Ascending aorta (tissue), 2 donors: ENCODE measurements at regions not wholly inside any gene's neighbourhood (a gene's known extent, or its start where the extent isn't known, plus 50 kb on each side); places are given as distances from the start of the nearest gene placed in this dataset.

Experiments used
- DNase-seq, 2 donors: peaks; one replicate each; pipeline ENCODE4 v3.0.0-alpha.2; 2019; ENCODE audit warnings: low spot score in 2 of 2
- H3K27ac ChIP-seq, 2 donors: fragments of 200-600 bp; sonication (generic); one replicate each; pipeline ENCODE4 v1.5.1; 2016 to 2017; ENCODE audit warnings: mild to moderate bottlenecking in 1 of 2
- H3K27me3 ChIP-seq: fragments of 200-600 bp; sonication (generic); one replicate; pipeline ENCODE4 v1.5.1; 2017
- H3K36me3 ChIP-seq, 2 donors: fragments of 200-600 bp; sonication (generic); one replicate each; pipeline ENCODE4 v1.5.1; 2016
- H3K4me1 ChIP-seq, 2 donors: fragments of 200-600 bp; sonication (generic); one replicate each; pipeline ENCODE4 v1.5.1; 2016 to 2017; ENCODE audit warnings: mild to moderate bottlenecking in 1 of 2
- H3K4me3 ChIP-seq, 2 donors: fragments of 200-600 bp; sonication (generic); one replicate each; pipeline ENCODE4 v1.5.1; 2016 to 2017; ENCODE audit warnings: mild to moderate bottlenecking in 1 of 2
- H3K9me3 ChIP-seq, 2 donors: fragments of 200-600 bp; sonication (generic); one replicate each; pipeline ENCODE4 v1.5.1; 2016
- intact Hi-C: fragments of 100-400 bp; cut with DNase I; formaldehyde crosslinking; loops from one replicate; pipeline ENCODE4 v1.15.1; 2023
- TF ChIP-seq, protein P1 (sequence below), 3 experiments: fragments of 200-600 bp in 2 of 3; fragments of 450-650 bp in 1 of 3; sonication (generic) in 2 of 3; IDR thresholded peaks; one replicate each; pipeline ENCODE4 v1.5.1; 2016 to 2019; ENCODE audit warnings: antibody characterized with exemption in 3 of 3, mild to moderate bottlenecking in 1 of 3, moderate library complexity in 1 of 3

- TF ChIP-seq, protein P1, sequence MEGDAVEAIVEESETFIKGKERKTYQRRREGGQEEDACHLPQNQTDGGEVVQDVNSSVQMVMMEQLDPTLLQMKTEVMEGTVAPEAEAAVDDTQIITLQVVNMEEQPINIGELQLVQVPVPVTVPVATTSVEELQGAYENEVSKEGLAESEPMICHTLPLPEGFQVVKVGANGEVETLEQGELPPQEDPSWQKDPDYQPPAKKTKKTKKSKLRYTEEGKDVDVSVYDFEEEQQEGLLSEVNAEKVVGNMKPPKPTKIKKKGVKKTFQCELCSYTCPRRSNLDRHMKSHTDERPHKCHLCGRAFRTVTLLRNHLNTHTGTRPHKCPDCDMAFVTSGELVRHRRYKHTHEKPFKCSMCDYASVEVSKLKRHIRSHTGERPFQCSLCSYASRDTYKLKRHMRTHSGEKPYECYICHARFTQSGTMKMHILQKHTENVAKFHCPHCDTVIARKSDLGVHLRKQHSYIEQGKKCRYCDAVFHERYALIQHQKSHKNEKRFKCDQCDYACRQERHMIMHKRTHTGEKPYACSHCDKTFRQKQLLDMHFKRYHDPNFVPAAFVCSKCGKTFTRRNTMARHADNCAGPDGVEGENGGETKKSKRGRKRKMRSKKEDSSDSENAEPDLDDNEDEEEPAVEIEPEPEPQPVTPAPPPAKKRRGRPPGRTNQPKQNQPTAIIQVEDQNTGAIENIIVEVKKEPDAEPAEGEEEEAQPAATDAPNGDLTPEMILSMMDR (IDR thresholded peaks at IDR 0.05), result no peak
- no peaks in the 10 kb centered on the region for H3K4me1 ChIP-seq
- intact Hi-C loops, result no loop called here
Measured at GRCh38 chr5:87188391-87188790, 79.3 kb upstream of the RASA1 start.

GRCh38 chr5:87190041-87190440 is 77.6 kb upstream of the RASA1 start:
- DNase-seq, result no peak
- intact Hi-C loops, result no loop called here
- Histone ChIP-seq H3K4me1 (no peaks in the 10 kb centered on the region), H3K4me3 (no peak overlapping the region), H3K9me3 (no peaks in the 10 kb centered on the region), H3K27ac (no peak overlapping the region), H3K27me3 (no peaks in the 10 kb centered on the region), H3K36me3 (no peaks in the 10 kb centered on the region)
- TF ChIP-seq, protein P1 (IDR thresholded peaks at IDR 0.05), result no peak

More at GRCh38 chr5:87188391-87188790, 79.3 kb upstream of the RASA1 start:
- Histone ChIP-seq H3K9me3 (no peaks in the 10 kb centered on the region), H3K4me3 (no peak overlapping the region), H3K27me3 (no peaks in the 10 kb centered on the region), H3K36me3 (no peaks in the 10 kb centered on the region), H3K27ac (no peak overlapping the region)
- no peak for DNase-seq

DNA sequence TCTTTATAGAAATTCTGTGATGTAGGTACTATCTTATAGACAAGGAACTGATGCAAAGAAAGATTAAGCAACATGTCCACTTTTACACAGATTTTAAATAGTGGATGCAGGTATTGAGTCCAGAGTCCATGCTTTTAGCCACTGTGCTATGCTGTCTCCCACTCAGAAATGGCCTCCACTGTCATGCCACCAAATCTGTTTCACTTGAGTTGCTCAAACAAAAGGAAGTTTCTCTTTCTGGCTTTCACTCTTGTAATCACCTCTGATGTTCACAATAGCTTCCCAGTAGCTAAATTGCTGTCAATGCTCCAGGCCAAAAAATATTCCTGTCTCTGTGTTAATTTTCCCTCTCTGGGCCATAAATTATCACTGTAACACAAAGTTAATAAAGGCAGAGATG is 77.0 kb upstream of the RASA1 start:
- no peaks in the 10 kb centered on the region for H3K27me3 ChIP-seq
- no peaks in the 10 kb centered on the region for H3K9me3 ChIP-seq
- H3K4me3 ChIP-seq, result no peak overlapping the region
- DNase-seq, result no peak
- peaks cover 0 to 6% of the 10 kb centered on the region in 2 donors for H3K4me1 ChIP-seq
- no peaks in the 10 kb centered on the region for H3K36me3 ChIP-seq
- H3K27ac ChIP-seq, result no peak overlapping the region
- TF ChIP-seq, protein P1 (IDR thresholded peaks at IDR 0.05), result no peak
- intact Hi-C loops, result no loop called here

- no peaks in the 10 kb centered on the region for H3K36me3 ChIP-seq
- intact Hi-C loops, result no loop called here
- TF ChIP-seq, protein P1 (IDR thresholded peaks at IDR 0.05), result no peak
- no peaks in the 10 kb centered on the region for H3K27me3 ChIP-seq
- H3K4me1 ChIP-seq, result peaks cover 0 to 10% of the 10 kb centered on the region in 2 donors
- no peak for DNase-seq
- no peak overlapping the region for H3K4me3 ChIP-seq
- no peaks in the 10 kb centered on the region for H3K9me3 ChIP-seq
- no peak overlapping the region for H3K27ac ChIP-seq
Measured at GRCh38 chr5:87191645-87192044, 76.0 kb upstream of the RASA1 start.

- no peaks in the 10 kb centered on the region for H3K36me3 ChIP-seq
- H3K4me1 ChIP-seq, result peaks cover 0 to 10% of the 10 kb centered on the region in 2 donors
- intact Hi-C loops, result no loop called here
- H3K9me3 ChIP-seq, result no peaks in the 10 kb centered on the region
- TF ChIP-seq, protein P1 (IDR thresholded peaks at IDR 0.05), result no peak
- H3K4me3 ChIP-seq, result no peak overlapping the region
- peak overlapping the region; percentile 69 to 86 for H3K27ac ChIP-seq
- DNase-seq, result no peak
- H3K27me3 ChIP-seq, result no peaks in the 10 kb centered on the region
Measured at GRCh38 chr5:87195104-87195591, 72.5 kb upstream of the RASA1 start.

DNA sequence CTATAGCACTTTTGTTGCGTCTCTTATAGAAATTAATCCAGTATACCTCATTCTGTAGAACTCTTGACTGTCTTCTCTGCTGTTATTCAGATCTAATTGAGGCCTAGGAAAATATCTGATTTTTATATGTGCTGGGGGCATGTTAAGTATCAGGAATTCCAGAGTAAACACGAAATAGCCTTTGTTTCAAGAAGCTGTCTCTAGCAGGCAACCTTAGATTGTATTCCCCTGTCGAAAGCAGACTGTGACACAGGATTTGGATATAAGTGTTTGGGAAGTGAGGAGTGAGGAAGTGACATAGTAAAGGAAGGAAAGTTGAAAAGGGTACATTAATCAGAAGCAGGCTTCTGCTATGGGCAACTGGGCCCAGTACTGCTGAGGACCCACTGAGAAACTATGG is 72.1 kb upstream of the RASA1 start:
- Histone ChIP-seq H3K4me1 (peaks cover 0 to 10% of the 10 kb centered on the region in 2 donors), H3K36me3 (no peaks in the 10 kb centered on the region), H3K4me3 (no peak overlapping the region), H3K9me3 (no peaks in the 10 kb centered on the region), H3K27ac (peak overlapping the region; percentile 69 to 86), H3K27me3 (no peaks in the 10 kb centered on the region)
- DNase-seq, result no peak
- TF ChIP-seq, protein P1 (IDR thresholded peaks at IDR 0.05), result no peak
- intact Hi-C loops, result no loop called here
